Thymus (tissue), 11 donors: ENCODE measurements at regions not wholly inside any gene's neighbourhood (a gene's known extent, or its start where the extent isn't known, plus 50 kb on each side); places are given as distances from the start of the nearest gene placed in this dataset.

Source experiments
- DNase-seq, 9 donors: peaks; one replicate each; pipeline ENCODE4 v3.0.0-alpha.2; 2013; ENCODE audit warnings: low spot score in 9 of 9, low read depth in 6 of 9, missing footprints in 1 of 9
- H3K27ac ChIP-seq, 2 donors: one replicate each; pipeline ENCODE4 v1.5.1; 2013; ENCODE audit warnings: control low read depth in 1 of 2, low read depth in 1 of 2, low read length in 1 of 2, mild to moderate bottlenecking in 1 of 2, moderate library complexity in 1 of 2
- H3K27me3 ChIP-seq, 2 donors: one replicate each; pipeline ENCODE4 v1.5.1; 2013; ENCODE audit warnings: low read length in 1 of 2; ENCODE audit not compliant: control insufficient read depth in 2 of 2, insufficient read depth in 1 of 2
- H3K36me3 ChIP-seq, 2 donors: one replicate each; pipeline ENCODE4 v1.5.1; 2013; ENCODE audit warnings: low read length in 1 of 2, mild to moderate bottlenecking in 1 of 2, moderate library complexity in 1 of 2; ENCODE audit not compliant: control insufficient read depth in 2 of 2, insufficient read depth in 2 of 2
- H3K4me1 ChIP-seq, 2 donors: one replicate each; pipeline ENCODE4 v1.5.1; 2013; ENCODE audit warnings: low read length in 2 of 2; ENCODE audit not compliant: control insufficient read depth in 2 of 2, insufficient read depth in 2 of 2
- H3K4me3 ChIP-seq, 2 donors: one replicate each; pipeline ENCODE4 v1.5.1; 2013; ENCODE audit warnings: low read length in 2 of 2, control low read depth in 1 of 2, mild to moderate bottlenecking in 1 of 2
- H3K9me3 ChIP-seq, 2 donors: one replicate each; pipeline ENCODE4 v1.5.1; 2013; ENCODE audit warnings: low read length in 1 of 2, mild to moderate bottlenecking in 1 of 2; ENCODE audit not compliant: control insufficient read depth in 2 of 2, insufficient read depth in 1 of 2
- WGBS: extraction: QIAGEN DNeasy Blood & Tissue Kit; methylation state at CpG from one replicate; pipeline ENCODE4 v1.1.7; 2013; 5-methylcytosine and 5-hydroxymethylcytosine counted together
- donor health status: healthy.

DNA sequence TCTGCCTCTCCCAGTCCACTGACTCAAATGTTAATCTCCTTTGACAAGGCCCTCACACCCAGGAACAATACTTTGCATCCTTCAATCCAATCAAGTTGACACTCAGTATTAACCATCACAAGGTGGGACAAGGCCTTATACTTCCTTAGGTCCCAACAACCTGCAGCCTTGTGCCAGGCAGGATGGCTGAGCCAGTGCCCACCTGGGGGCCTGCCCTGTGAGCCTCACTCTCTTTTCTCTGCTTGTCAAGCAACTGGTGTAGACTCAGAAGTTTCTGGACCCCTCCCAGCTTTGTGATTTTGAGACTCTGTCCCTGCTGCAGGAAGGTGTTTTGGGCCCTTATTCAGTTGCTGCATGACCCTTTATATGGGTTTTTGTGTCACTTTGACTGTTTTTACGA, 310.0 kb upstream of the C1orf174 start:
- 67% methylated on average over 1 of the region's 1 CpG for WGBS
- H3K27me3 ChIP-seq = no peaks in the 10 kb centered on the region
- DNase-seq = no peak
- no peak overlapping the region for H3K27ac ChIP-seq
- H3K4me1 ChIP-seq = no peaks in the 10 kb centered on the region
- no peaks in the 10 kb centered on the region for H3K9me3 ChIP-seq
- no peaks in the 10 kb centered on the region for H3K36me3 ChIP-seq
- no peak overlapping the region for H3K4me3 ChIP-seq

DNA sequence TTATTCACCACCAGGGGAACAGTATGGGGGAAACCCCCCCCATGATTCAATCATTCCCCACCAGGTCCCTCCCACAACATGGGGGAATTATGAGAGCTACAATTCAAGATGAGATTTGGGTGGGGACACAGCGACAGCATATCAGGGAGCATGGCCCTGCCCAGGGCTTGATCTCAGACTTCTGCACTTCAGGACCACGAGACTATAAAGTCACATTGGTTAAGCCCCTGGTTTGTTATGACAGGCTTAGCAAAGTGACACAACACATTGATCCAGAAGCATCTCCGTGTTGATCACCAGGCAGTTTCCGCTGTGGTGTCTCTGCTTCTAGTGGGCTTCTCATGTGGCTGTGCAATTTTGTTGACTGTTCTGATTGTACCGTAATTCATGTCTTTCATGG, 312.7 kb upstream of the C1orf174 start:
- Histone ChIP-seq H3K27me3 (no peaks in the 10 kb centered on the region), H3K9me3 (no peaks in the 10 kb centered on the region), H3K4me3 (no peak overlapping the region), H3K27ac (no peak overlapping the region), H3K36me3 (no peaks in the 10 kb centered on the region), H3K4me1 (no peaks in the 10 kb centered on the region)
- 92% methylated on average over 5 of the region's 5 CpGs for WGBS
- DNase-seq = no peak

DNA sequence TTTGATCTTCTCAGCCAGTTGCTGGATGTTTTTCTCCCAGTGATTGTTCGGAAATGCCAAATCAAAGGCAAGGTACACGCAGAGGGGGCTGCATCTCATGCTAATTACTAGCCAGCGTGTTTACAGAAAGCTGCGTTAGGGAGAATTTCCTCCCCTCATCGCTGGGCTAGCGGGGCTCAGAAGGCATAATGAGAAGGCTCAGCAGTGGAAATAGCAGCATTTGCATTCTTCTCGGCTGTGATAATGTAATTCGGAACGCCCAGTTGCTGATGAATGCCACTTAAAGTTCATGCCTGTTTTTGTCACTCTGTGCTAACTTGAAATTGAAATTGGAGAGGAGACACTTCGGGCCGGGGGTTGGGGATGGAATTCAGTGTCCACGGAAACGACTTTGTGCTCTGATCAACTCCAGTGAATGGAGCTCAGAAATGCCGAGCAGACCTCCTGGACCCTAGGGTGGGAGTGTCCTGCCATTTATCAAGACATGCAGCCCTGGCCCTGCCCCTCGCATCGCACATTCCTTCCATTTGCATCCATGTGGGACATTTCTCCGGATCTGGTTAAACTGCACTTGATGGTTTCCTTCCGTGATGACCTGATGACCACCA, 313.4 kb upstream of the C1orf174 start:
- no peaks in the 10 kb centered on the region for H3K27me3 ChIP-seq
- DNase-seq = no peak
- no peaks in the 10 kb centered on the region for H3K36me3 ChIP-seq
- no peaks in the 10 kb centered on the region for H3K4me1 ChIP-seq
- H3K4me3 ChIP-seq = no peak overlapping the region
- no peaks in the 10 kb centered on the region for H3K9me3 ChIP-seq
- 63% methylated on average over 18 of the region's 18 CpGs for WGBS
- no peak overlapping the region for H3K27ac ChIP-seq

DNA sequence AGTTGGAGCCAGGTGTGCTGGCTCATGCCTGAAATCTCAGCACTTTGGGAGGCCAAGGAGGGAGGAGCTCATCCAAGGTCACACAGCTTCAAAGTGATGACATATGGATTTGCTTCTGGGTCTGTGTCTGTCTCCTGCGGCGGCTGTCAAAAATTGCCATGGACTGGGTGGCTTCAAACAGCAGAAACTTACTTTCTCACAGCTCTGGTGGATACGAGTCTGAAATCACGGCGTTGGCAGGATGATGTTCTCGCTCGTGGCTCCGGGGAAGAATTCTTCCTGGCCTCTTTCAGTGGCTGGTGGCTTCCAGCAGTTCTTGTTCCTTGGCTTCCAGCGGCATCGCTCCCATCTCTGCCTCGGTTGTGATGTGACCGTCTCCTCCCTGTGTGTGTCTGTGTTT, 314.8 kb upstream of the C1orf174 start:
- Histone ChIP-seq H3K27ac (no peak overlapping the region), H3K4me3 (no peak overlapping the region)
- 94% methylated on average over 12 of the region's 12 CpGs for WGBS

GRCh38 chr1:4215391-4215790, 315.3 kb upstream of the C1orf174 start:
- H3K4me3 ChIP-seq = no peak overlapping the region
- H3K4me1 ChIP-seq = no peaks in the 10 kb centered on the region
- H3K27me3 ChIP-seq = no peaks in the 10 kb centered on the region
- H3K9me3 ChIP-seq = no peaks in the 10 kb centered on the region
- no peak for DNase-seq
- WGBS = 89% methylated on average over 11 of the region's 11 CpGs
- no peak overlapping the region for H3K27ac ChIP-seq
- no peaks in the 10 kb centered on the region for H3K36me3 ChIP-seq

More for the DNA sequence above, 314.8 kb upstream of the C1orf174 start:
- H3K4me1 ChIP-seq = no peaks in the 10 kb centered on the region
- no peaks in the 10 kb centered on the region for H3K36me3 ChIP-seq
- no peaks in the 10 kb centered on the region for H3K9me3 ChIP-seq
- no peaks in the 10 kb centered on the region for H3K27me3 ChIP-seq
- no peak for DNase-seq

DNA sequence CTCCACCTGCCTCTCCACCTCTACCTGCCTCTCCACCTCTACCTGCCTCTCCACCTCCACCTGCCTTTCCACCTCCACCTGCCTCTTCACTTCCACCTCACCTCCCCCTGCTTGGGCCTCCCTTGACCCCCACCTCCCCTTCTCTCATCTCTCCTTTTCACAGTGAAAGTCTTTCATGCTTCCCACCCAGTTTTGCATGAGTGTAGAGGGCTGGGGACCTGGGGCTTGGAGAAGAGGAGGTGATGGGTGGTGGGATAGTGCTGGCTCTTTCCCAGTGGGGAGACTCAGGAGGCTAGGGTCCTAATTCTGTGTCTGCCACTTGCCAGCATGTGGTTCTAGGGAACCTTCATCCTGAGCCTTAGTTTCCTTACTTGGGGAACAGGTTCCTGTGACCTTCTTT, 316.2 kb upstream of the C1orf174 start:
- no peaks in the 10 kb centered on the region for H3K4me1 ChIP-seq
- DNase-seq = no peak
- H3K27me3 ChIP-seq = no peaks in the 10 kb centered on the region
- no peaks in the 10 kb centered on the region for H3K36me3 ChIP-seq
- H3K27ac ChIP-seq = no peak overlapping the region
- no peak overlapping the region for H3K4me3 ChIP-seq
- H3K9me3 ChIP-seq = no peaks in the 10 kb centered on the region

- H3K4me1 ChIP-seq = no peaks in the 10 kb centered on the region
- DNase-seq = no peak
- no peak overlapping the region for H3K27ac ChIP-seq
- H3K4me3 ChIP-seq = no peak overlapping the region
- H3K9me3 ChIP-seq = no peaks in the 10 kb centered on the region
- H3K36me3 ChIP-seq = no peaks in the 10 kb centered on the region
- WGBS = 94% methylated on average over 10 of the region's 10 CpGs
- no peaks in the 10 kb centered on the region for H3K27me3 ChIP-seq
Observed at GRCh38 chr1:4218619-4219018, 318.5 kb upstream of the C1orf174 start.

DNA sequence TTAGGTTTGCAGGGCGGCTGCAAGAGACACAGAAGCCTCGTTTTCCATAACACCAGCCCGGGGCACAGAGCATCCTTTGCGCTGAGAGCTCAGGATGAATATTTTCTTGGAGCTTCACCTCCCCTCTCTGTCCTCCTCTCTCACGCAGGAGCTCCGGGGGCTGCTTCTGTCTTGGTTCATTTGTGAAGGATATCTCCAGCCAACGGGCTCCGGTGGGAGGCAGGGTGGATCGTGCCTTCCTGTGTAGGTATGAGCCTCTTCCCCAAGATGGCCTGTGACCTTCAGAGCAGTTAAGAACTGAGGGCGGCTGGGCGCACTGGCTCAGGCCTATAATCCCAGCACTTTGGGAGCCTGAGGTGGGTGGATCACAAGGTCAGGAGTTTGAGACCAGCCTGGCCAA, 319.0 kb upstream of the C1orf174 start:
- Histone ChIP-seq H3K4me1 (no peaks in the 10 kb centered on the region), H3K27me3 (no peaks in the 10 kb centered on the region), H3K9me3 (no peaks in the 10 kb centered on the region), H3K4me3 (no peak overlapping the region), H3K36me3 (no peaks in the 10 kb centered on the region), H3K27ac (no peak overlapping the region)
- 92% methylated on average over 11 of the region's 11 CpGs for WGBS
- DNase-seq = no peak

GRCh38 chr1:4219826-4220225, 319.8 kb upstream of the C1orf174 start:
- 91% methylated on average over 5 of the region's 5 CpGs for WGBS
- Histone ChIP-seq H3K27ac (no peak overlapping the region), H3K9me3 (no peaks in the 10 kb centered on the region), H3K36me3 (no peaks in the 10 kb centered on the region), H3K4me1 (no peaks in the 10 kb centered on the region), H3K4me3 (no peak overlapping the region), H3K27me3 (no peaks in the 10 kb centered on the region)
- no peak for DNase-seq

DNA sequence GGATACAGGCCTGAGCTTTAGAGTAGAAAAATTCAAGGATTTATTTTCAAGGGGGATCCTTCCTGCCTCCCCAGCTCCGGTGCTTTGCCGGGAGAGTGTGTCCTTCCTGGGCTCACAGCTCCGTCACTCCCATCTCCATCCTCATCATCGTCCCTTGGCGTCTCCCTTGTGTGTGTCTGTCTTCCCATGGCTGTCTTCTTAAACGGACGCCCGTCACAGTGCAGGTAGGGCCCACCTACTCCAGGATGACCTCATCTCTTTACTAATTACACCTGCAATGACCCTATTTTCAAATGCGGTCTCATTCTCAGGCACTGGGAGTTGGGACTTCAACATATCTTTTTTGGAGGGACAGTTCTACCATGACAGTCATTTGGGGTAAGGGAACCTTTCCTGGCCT, 320.3 kb upstream of the C1orf174 start:
- no peak for DNase-seq
- Histone ChIP-seq H3K9me3 (no peaks in the 10 kb centered on the region), H3K36me3 (no peaks in the 10 kb centered on the region), H3K4me1 (no peaks in the 10 kb centered on the region), H3K27me3 (no peaks in the 10 kb centered on the region), H3K4me3 (no peak overlapping the region), H3K27ac (no peak overlapping the region)
- 88% methylated on average over 9 of the region's 9 CpGs for WGBS
